ENCODE measurements at regions not wholly inside any gene's neighbourhood (a gene's known extent, or its start where the extent isn't known, plus 50 kb on each side); places are given as distances from the start of the nearest gene placed in this dataset.

DNA sequence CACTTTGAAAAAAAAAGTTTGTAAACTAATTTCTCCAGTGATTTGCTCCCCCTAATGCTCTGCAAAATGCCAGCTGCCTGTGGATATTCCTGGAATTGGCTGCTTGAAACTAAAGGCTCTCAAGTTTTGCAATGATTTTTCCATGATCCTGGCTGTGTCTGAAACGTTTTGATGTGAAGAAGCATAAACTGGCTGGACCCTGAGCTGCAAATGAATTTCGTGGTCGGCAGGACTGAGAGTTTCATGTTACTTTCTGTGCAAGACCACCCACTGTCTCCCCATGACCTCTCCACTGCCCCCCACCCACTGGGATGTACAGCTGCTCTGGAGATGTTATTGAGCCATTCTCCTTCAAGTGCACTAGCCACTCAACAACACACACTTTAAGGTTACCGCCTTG is 171.3 kb upstream of the SSTR4 start:
- no peak for DNase-seq

DNA sequence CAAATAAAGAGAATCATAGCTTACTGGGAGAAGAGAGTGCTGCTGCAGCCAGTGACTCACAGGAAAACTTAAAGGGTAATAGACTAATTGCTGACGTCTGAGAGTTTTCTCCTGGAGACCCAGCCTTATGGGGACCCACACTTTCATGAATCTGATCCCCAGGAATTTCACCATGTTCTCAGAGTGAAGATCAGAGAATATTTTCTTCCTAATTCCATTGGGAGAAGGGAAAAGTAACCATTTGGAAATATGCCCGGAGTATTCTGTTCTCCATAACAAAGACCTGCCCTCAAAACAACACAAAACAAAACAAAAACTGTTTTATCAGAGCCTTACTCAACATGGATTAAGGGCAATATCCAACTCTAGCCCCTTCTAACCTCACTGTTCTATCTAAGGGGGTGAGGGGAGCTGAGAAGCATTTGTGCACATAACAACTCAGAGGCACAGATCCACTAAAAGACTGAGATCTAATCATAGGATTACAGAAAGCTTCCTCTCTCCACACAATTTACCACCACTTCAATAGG is 168.2 kb upstream of the SSTR4 start:
- no peak for DNase-seq

- DNase-seq, result no peak
These were observed 156.9 kb upstream of the SSTR4 start for GRCh38 chr20:22878166-22878565.

- DNase-seq, result no peak
These were observed 154.8 kb upstream of the SSTR4 start for GRCh38 chr20:22880277-22880676.

DNA sequence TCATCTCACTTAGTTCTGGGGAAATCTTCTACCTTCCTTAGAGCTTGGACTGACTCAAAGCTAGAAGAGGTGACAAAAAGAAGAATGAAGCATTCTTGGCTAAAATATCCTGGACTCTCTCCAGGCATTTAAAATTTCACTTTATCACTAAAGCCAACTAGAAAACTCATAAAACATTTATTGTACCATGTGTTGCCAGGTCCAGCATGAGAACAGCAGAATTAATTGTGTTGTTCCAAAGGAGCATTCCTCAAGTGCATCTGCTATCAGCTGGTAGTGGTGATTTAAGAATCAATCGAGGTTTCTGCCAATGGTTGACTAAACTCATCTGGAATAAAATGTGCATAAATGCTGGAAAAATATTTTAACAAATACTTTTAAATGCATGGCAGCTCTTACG is 147.3 kb upstream of the SSTR4 start:
- no peak for DNase-seq

DNA sequence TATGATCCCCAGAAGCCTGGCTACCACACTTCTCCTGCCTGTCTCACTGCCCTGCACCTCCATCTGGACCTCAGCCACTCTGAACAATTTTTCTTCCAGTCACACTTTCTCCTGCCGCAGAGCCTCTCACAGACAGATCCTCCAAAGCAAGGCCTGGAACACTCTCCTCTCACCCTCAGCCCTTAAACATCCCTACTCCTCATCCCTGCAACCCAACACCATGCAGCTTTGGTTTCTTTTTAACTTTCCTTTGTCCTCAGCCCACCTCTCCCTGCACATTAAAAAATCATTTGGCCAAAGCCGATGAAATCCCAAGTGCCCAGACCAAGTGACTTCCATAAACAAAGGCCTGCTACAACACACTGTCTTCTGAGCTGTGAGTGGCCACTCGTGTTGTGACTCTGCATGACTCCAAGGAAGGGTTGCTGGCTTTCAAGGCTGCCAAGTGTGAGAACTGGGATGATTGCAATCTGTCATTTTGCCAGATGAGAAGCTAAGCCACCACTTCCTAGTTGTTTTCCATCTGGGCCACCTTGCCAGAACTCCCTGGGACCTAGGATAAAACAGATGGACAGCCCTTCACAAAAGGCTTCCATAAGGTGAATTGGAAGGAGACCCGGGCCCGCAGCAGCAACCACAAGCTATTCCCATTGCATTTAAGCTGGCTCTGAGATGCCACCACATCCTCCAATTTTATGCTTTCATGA is 144.4 kb upstream of the SSTR4 start:
- no peak for DNase-seq

GRCh38 chr20:22901164-22901563 is 133.9 kb upstream of the SSTR4 start:
- DNase-seq, result no peak

GRCh38 chr20:22901921-22902320 is 133.2 kb upstream of the SSTR4 start:
- no peak for DNase-seq

GRCh38 chr20:22904386-22904785 is 130.7 kb upstream of the SSTR4 start:
- DNase-seq, result no peak

DNA sequence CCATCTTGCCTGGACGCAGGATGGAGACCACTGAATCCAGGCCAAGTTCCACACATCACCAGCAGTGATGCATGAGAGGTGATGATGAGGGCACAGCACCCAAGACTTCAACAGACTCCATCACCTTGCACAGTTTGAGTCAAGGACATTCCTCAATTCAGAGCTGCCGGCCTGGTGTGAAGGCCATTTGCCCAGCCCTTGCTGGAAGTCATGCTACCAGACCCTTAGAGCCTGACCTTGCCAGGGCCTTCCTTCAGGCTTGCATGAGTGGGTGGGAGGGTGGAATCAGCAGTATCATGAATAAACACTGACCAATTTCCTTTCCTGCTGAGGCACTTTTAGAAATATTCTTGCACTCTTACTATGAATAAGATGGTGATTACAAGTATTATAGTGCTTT is 130.2 kb upstream of the SSTR4 start:
- DNase-seq, result no peak

DNA sequence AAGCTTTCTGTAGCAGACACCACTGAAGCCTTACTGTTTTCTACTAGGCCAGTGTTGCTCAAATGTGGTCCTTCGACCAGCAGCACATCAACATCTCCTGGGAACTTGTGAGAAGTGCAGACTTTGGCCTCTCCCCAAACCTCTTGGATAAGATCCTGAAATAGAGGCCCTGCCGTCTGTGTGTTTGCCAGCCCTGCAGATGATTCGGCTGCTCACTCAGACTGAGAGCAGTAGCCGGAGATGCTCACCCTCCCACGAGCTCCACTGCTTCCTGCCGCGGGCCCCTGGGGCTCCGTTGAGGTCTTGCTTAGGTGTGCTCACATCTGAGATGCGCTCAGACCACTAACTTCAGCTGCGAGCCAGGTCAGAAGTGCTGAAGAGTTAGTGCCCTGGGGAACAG is 129.5 kb upstream of the SSTR4 start:
- DNase-seq, result no peak

GRCh38 chr20:22908437-22908836 is 126.7 kb upstream of the SSTR4 start:
- DNase-seq, result no peak

DNA sequence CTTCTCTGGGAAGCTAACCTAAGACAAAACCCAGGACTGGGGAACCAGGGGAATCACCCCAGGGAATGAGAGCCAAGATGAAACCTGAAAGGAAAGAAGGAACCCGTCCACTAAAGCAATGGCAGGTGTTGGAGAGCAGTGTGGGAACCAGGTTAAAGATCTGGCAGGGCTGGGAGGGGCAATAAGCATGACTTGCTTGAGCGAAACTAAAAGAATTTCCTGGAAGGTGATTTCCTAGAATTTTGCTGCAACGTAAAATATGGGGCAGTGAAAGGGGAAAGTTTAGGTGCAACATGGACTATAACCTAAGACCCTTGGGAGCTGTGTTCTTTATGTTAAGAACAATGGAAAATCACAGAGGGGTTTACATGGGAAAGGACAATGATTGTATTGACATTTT is 126.2 kb upstream of the SSTR4 start:
- no peak for DNase-seq

- DNase-seq, result no peak
These were observed 125.7 kb upstream of the SSTR4 start for GRCh38 chr20:22909436-22909835.

- DNase-seq, result no peak
These were observed 124.7 kb upstream of the SSTR4 start for GRCh38 chr20:22910287-22910852.

GRCh38 chr20:22914291-22914690 is 120.8 kb upstream of the SSTR4 start:
- DNase-seq, result no peak

DNA sequence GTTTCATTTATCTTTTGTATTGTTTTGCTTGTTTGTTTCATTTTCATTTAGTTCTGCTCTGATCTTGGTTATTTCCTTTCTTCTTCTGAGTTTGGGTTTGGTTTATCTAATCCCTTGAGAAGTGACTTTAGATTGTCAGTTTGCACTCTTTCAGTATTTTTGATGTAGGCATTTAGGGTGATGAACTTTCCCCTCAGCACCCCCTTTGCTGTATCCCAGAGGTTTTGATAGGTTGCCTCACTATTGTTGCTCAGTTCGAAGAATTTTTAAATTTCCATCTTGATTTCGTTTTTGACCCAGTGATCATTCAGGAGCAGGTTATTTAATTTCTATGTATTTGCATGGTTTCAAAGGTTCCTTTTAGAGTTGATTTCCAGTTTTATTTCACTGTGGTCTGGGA is 119.6 kb upstream of the SSTR4 start:
- no peak for DNase-seq

GRCh38 chr20:22916021-22916842 is 118.9 kb upstream of the SSTR4 start:
- DNase-seq, result no peak

- DNase-seq, result no peak
These were observed 116.7 kb upstream of the SSTR4 start for GRCh38 chr20:22918286-22918983.

GRCh38 chr20:22920898-22921297 is 114.2 kb upstream of the SSTR4 start:
- no peak for DNase-seq

DNA sequence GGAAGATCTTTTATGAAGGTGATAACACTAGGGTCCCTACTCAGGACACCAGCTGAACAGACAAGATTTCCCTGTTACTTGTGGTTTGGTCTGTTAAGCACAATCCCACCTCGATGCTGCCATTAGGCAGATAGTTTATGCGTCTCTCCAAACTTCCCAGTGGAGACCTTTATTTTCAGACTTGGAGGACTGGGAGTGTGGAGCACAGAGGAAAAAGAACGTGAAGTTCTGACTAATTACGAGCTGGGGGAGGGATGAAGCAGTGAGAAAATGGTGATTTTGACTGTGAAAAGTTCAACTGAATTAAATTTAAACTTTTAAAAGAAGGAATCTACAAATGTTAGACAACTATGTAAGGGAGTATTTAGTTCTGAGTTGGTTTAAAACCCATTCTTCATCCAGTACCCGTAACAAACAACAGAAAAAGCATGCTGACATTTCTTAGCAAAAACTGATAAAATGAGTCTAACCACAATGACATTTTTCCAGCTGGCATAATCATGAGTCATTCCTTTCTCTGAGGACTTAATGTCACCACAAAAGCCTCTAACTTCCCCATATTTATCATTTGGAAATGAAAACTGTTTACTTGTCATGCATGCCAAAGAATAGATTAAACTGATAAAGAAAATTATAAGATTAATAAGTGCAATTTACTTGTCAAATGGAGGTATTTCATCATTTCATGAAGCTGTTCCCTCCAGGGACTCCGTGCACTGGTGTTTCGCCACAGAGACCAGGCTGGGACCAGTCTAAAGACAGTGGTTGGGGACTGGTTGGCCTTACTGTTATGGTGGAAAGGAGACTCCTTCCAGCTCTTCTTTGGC is 113.3 kb upstream of the SSTR4 start:
- DNase-seq, result no peak

- DNase-seq, result no peak
These were observed 112.1 kb upstream of the SSTR4 start for GRCh38 chr20:22922987-22923386.
